ENCODE measurements at regions not wholly inside any gene's neighbourhood (a gene's known extent, or its start where the extent isn't known, plus 50 kb on each side); places are given as distances from the start of the nearest gene placed in this dataset.

- ChIA-PET POLR2A (no interaction called here), CTCF (interaction anchor here (0.7 kb wide), 1 partner anchor 223 kb away, joined by 5 read pairs; no protein-coding TSS in a partner anchor)
- Histone ChIP-seq H3K27ac (ENCODE audit: extremely low read depth, low read depth, low read length) (no peak overlapping the region), H3K9me3 (ENCODE audit: control insufficient read depth, insufficient read depth, low read depth, low read length) (no peaks in the 10 kb centered on the region), H3K4me3 (ENCODE audit: low read depth, low read length) (no peak overlapping the region), H3K4me1 (ENCODE audit: control insufficient read depth, insufficient read depth, low read length) (peaks cover 9% of the 10 kb centered on the region), H3K36me3 (ENCODE audit: control insufficient read depth in 2 of 2, insufficient read depth in 1 of 2, low read length in 2 of 2) (no peaks in the 10 kb centered on the region)
- TF ChIP-seq BCL11A (tag by site-specific recombination; IDR thresholded peaks at IDR 0.05; ENCODE audit: low read depth) (no peak), ZNF37A (tag by site-specific recombination; IDR thresholded peaks at IDR 0.05) (no peak), ZNF473 (tag by site-specific recombination; IDR thresholded peaks at IDR 0.05) (no peak), ZNF391 (tag by site-specific recombination; IDR thresholded peaks at IDR 0.05; ENCODE audit: borderline replicate concordance, low read depth) (no peak), ZBTB44 (tag by site-specific recombination; IDR thresholded peaks at IDR 0.05) (no peak), ZNF350 (tag by site-specific recombination; IDR thresholded peaks at IDR 0.05) (no peak), GLI2 (tag by site-specific recombination; IDR thresholded peaks at IDR 0.05; ENCODE audit: borderline replicate concordance, low read depth) (no peak), TSHZ1 (tag by site-specific recombination; IDR thresholded peaks at IDR 0.05; ENCODE audit: borderline replicate concordance) (no peak), ZNF146 (tag by site-specific recombination; IDR thresholded peaks at IDR 0.05) (no peak), ZNF248 (tag by site-specific recombination; IDR thresholded peaks at IDR 0.05) (no peak), ZFP69B (tag by site-specific recombination; IDR thresholded peaks at IDR 0.05) (no peak), ZNF2 (tag by site-specific recombination; IDR thresholded peaks at IDR 0.05) (no peak)
Observed at GRCh38 chr10:31584876-31585275, 265.9 kb downstream of the ZEB1 start.

DNA sequence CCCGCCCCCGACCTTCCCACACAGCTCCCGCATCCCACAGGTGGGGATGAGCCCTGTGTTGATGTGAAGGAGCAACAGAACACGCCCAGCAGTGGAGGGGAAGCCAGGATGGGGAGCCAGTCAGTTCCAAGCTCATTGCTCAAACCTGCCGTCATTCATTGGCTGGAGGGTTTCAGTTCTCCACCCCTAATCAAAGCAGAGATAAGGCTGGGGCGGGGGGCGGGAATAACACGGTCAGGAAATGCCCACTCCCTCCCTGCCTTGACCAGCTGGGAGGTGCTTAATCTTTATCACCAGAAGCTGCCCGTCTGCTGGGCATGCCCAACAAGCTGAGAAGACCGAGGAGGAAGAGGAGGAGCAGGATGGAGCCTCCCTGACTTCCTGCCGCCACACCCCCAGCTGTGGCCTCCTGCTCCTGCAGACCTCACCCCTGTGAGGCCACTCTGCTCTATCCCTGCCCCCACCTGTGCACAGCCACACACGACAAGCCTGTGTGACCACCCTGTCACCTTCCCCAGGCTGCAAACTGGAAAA lies 265.1 kb downstream of the ZEB1 start:
- no peak overlapping the region for H3K4me3 ChIP-seq (ENCODE audit: low read depth, low read length)
- no peaks in the 10 kb centered on the region for H3K36me3 ChIP-seq (ENCODE audit: control insufficient read depth in 2 of 2, insufficient read depth in 1 of 2, low read length in 2 of 2)
- peaks cover 9% of the 10 kb centered on the region for H3K4me1 ChIP-seq (ENCODE audit: control insufficient read depth, insufficient read depth, low read length)
- ChIA-PET POLR2A (interaction anchor here (0.6 kb wide), 1 partner anchor 48 kb away, joined by 3 read pairs; no protein-coding TSS in a partner anchor), CTCF (no interaction called here)
- no peaks in the 10 kb centered on the region for H3K9me3 ChIP-seq (ENCODE audit: control insufficient read depth, insufficient read depth, low read depth, low read length)
- no peak overlapping the region for H3K27ac ChIP-seq (ENCODE audit: extremely low read depth, low read depth, low read length)
- TF ChIP-seq ZNF146 (tag by site-specific recombination; IDR thresholded peaks at IDR 0.05) (no peak), ZNF558 (tag by site-specific recombination; IDR thresholded peaks at IDR 0.05) (no peak), ZNF416 (tag by site-specific recombination; IDR thresholded peaks at IDR 0.05) (no peak), ZNF121 (tag by site-specific recombination; IDR thresholded peaks at IDR 0.05) (no peak), ZNF174 (tag by site-specific recombination; IDR thresholded peaks at IDR 0.05) (no peak), ZNF843 (tag by site-specific recombination; IDR thresholded peaks at IDR 0.05) (no peak), ZNF837 (tag by site-specific recombination; IDR thresholded peaks at IDR 0.05) (no peak), ZNF426 (tag by site-specific recombination; IDR thresholded peaks at IDR 0.05) (no peak), KLF1 (tag by site-specific recombination; IDR thresholded peaks at IDR 0.05) (no peak), ZSCAN16 (tag by site-specific recombination; IDR thresholded peaks at IDR 0.05) (no peak), BCL11A (tag by site-specific recombination; IDR thresholded peaks at IDR 0.05; ENCODE audit: low read depth) (no peak), KLF9 (tag by site-specific recombination; IDR thresholded peaks at IDR 0.05; ENCODE audit: low read depth) (no peak), ZNF571 (tag by site-specific recombination; IDR thresholded peaks at IDR 0.05) (no peak), YY1 (tag by site-specific recombination; IDR thresholded peaks at IDR 0.05) (no peak), ZNF2 (tag by site-specific recombination; IDR thresholded peaks at IDR 0.05) (no peak), ZIC2 (tag by site-specific recombination; IDR thresholded peaks at IDR 0.05) (no peak)
- TF ChIP-seq, protein P1, sequence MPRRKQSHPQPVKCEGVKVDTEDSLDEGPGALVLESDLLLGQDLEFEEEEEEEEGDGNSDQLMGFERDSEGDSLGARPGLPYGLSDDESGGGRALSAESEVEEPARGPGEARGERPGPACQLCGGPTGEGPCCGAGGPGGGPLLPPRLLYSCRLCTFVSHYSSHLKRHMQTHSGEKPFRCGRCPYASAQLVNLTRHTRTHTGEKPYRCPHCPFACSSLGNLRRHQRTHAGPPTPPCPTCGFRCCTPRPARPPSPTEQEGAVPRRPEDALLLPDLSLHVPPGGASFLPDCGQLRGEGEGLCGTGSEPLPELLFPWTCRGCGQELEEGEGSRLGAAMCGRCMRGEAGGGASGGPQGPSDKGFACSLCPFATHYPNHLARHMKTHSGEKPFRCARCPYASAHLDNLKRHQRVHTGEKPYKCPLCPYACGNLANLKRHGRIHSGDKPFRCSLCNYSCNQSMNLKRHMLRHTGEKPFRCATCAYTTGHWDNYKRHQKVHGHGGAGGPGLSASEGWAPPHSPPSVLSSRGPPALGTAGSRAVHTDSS (tag by site-specific recombination; IDR thresholded peaks at IDR 0.05) = no peak

Measured in HEK293 (cell line).